ENCODE measurements at regions not wholly inside any gene's neighbourhood (a gene's known extent, or its start where the extent isn't known, plus 50 kb on each side); places are given as distances from the start of the nearest gene placed in this dataset.

- in situ Hi-C loops (cut with HindIII; ENCODE audit: low pct_ligation_motif_present, low sequenced_read_pairs) = no loop called here
- Histone ChIP-seq H3K36me3 (replicated peaks) (no peaks in the 10 kb centered on the region), H3K4me3 (ENCODE audit: low read depth, low read length) (no peak overlapping the region), H3K27me3 (replicated peaks) (no peaks in the 10 kb centered on the region), H3K27ac (no peak overlapping the region)
- peak; percentile 12 for DNase-seq
- no peak for TF ChIP-seq CTCF (IDR thresholded peaks at IDR 0.05; ENCODE audit: low read depth, low read length, missing control alignments)
Measured at GRCh38 chr5:33010846-33011245, 299.7 kb downstream of the NPR3 start.

- in situ Hi-C loops (cut with HindIII; ENCODE audit: low pct_ligation_motif_present, low sequenced_read_pairs) = no loop called here
- no peaks in the 10 kb centered on the region for H3K27me3 ChIP-seq (replicated peaks)
- TF ChIP-seq CTCF (IDR thresholded peaks at IDR 0.05; ENCODE audit: low read depth, low read length, missing control alignments) = no peak
- no peak overlapping the region for H3K4me3 ChIP-seq (ENCODE audit: low read depth, low read length)
- no peaks in the 10 kb centered on the region for H3K36me3 ChIP-seq (replicated peaks)
- H3K27ac ChIP-seq = no peak overlapping the region
- DNase-seq = no peak
Measured at GRCh38 chr5:33011801-33012200, 300.7 kb downstream of the NPR3 start.

GRCh38 chr5:33023649-33024048 is 312.5 kb downstream of the NPR3 start:
- in situ Hi-C loops (cut with HindIII; ENCODE audit: low pct_ligation_motif_present, low sequenced_read_pairs) = no loop called here
- no peak overlapping the region for H3K4me3 ChIP-seq (ENCODE audit: low read depth, low read length)
- no peak for TF ChIP-seq CTCF (IDR thresholded peaks at IDR 0.05; ENCODE audit: low read depth, low read length, missing control alignments)

GRCh38 chr5:33032271-33033070 is 321.4 kb downstream of the NPR3 start:
- DNase-seq = peak; percentile 53
- TF ChIP-seq CTCF (IDR thresholded peaks at IDR 0.05; ENCODE audit: low read depth, low read length, missing control alignments) = no peak
- Histone ChIP-seq H3K27ac (peak overlapping the region; percentile 38), H3K36me3 (replicated peaks) (no peaks in the 10 kb centered on the region), H3K27me3 (replicated peaks) (no peaks in the 10 kb centered on the region), H3K4me3 (ENCODE audit: low read depth, low read length) (no peak overlapping the region)
- in situ Hi-C loops (cut with HindIII; ENCODE audit: low pct_ligation_motif_present, low sequenced_read_pairs) = no loop called here

More at GRCh38 chr5:33023649-33024048, 312.5 kb downstream of the NPR3 start:
- Histone ChIP-seq H3K27me3 (replicated peaks) (no peaks in the 10 kb centered on the region), H3K27ac (no peak overlapping the region), H3K36me3 (replicated peaks) (no peaks in the 10 kb centered on the region)
- DNase-seq = no peak

GRCh38 chr5:33033516-33033915 is 322.4 kb downstream of the NPR3 start:
- H3K27me3 ChIP-seq (replicated peaks) = no peaks in the 10 kb centered on the region
- in situ Hi-C loops (cut with HindIII; ENCODE audit: low pct_ligation_motif_present, low sequenced_read_pairs) = no loop called here
- no peak for TF ChIP-seq CTCF (IDR thresholded peaks at IDR 0.05; ENCODE audit: low read depth, low read length, missing control alignments)
- no peak for DNase-seq
- no peak overlapping the region for H3K4me3 ChIP-seq (ENCODE audit: low read depth, low read length)
- H3K36me3 ChIP-seq (replicated peaks) = no peaks in the 10 kb centered on the region
- no peak overlapping the region for H3K27ac ChIP-seq

DNA sequence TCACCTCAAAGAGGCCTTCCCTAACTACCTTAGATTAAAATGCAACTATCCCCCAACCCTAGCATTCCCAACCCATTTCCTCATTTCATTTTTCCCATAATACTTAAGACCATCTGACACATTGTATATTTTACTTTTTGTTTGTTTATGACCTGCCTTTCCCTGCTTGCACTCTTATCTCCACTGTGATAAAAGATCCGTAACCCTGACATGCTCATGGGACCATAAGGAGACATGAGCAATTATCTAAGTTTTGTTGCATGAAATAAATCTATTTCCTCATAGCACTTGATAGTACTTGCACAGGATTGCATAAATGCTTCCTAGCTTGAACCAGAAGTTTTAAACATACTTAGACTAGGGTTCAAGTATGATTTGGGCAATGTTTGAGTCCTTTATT is 323.7 kb downstream of the NPR3 start:
- Histone ChIP-seq H3K36me3 (replicated peaks) (no peaks in the 10 kb centered on the region), H3K27ac (no peak overlapping the region), H3K4me3 (ENCODE audit: low read depth, low read length) (no peak overlapping the region), H3K27me3 (replicated peaks) (no peaks in the 10 kb centered on the region)
- no peak for DNase-seq
- in situ Hi-C loops (cut with HindIII; ENCODE audit: low pct_ligation_motif_present, low sequenced_read_pairs) = no loop called here
- TF ChIP-seq CTCF (IDR thresholded peaks at IDR 0.05; ENCODE audit: low read depth, low read length, missing control alignments) = no peak

Data from brain microvascular endothelial cell (primary cell).